ENCODE measurements at regions not wholly inside any gene's neighbourhood (a gene's known extent, or its start where the extent isn't known, plus 50 kb on each side); places are given as distances from the start of the nearest gene placed in this dataset.

DNA sequence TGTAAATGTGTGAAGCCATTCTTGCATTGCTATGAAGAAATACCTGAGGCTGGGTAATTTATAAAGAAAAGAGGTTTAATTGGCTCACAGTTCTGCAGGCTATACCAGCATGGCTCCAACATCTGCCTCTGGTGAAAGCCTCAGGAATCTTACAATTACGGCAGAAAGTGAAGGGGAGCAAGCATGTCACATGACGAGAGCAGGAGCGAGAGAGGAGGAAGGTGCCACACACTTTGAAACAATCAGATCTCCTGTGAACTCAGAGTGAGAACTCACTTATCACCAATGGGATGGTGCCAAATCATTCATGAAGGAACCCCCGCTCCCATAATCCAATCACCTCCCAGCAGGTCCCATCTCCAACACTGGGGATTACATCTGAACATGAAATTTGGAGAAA, 213.6 kb upstream of the TSC22D2 start:
- Histone ChIP-seq H3K9me2 (ENCODE audit: insufficient read depth) (no peaks in the 10 kb centered on the region), H3K4me3 (no peak overlapping the region), H3K79me2 (ENCODE audit: insufficient read depth) (no peaks in the 10 kb centered on the region), H3K4me2 (ENCODE audit: unreplicated experiment) (no peak overlapping the region), H3K9me3 (ENCODE audit: low read depth) (no peaks in the 10 kb centered on the region), H4K20me1 (ENCODE audit: insufficient read depth) (no peaks in the 10 kb centered on the region), H3K27ac (no peak overlapping the region), H3K9ac (no peak overlapping the region), H2AFZ (no peak overlapping the region), H3K4me1 (ENCODE audit: insufficient read depth) (no peaks in the 10 kb centered on the region), H3K27me3 (replicated peaks; ENCODE audit: insufficient read depth) (no peaks in the 10 kb centered on the region), H3K36me3 (ENCODE audit: low read depth) (no peaks in the 10 kb centered on the region), H3F3A (ENCODE audit: insufficient read depth) (no peaks in the 10 kb centered on the region)
- in situ Hi-C loops (cut with MboI), result loop anchor here (25.0 kb wide), 1 partner anchor 682 kb away; no protein-coding TSS in a partner anchor
- TF ChIP-seq EZH2 (IDR thresholded peaks at IDR 0.05; ENCODE audit: insufficient read depth, poor library complexity, severe bottlenecking) (no peak), EZH2phosphoT487 (IDR thresholded peaks at IDR 0.05; ENCODE audit: insufficient read depth, low read depth) (no peak)
- no peak for DNase-seq
- 95 to 96% methylated on average over 4 of the region's 4 CpGs for WGBS, 2 experiments (ENCODE audit: low coverage in 1 of 2, low lambda C conversion rate in 2 of 2, missing lambda C conversion rate in 2 of 2)

DNA sequence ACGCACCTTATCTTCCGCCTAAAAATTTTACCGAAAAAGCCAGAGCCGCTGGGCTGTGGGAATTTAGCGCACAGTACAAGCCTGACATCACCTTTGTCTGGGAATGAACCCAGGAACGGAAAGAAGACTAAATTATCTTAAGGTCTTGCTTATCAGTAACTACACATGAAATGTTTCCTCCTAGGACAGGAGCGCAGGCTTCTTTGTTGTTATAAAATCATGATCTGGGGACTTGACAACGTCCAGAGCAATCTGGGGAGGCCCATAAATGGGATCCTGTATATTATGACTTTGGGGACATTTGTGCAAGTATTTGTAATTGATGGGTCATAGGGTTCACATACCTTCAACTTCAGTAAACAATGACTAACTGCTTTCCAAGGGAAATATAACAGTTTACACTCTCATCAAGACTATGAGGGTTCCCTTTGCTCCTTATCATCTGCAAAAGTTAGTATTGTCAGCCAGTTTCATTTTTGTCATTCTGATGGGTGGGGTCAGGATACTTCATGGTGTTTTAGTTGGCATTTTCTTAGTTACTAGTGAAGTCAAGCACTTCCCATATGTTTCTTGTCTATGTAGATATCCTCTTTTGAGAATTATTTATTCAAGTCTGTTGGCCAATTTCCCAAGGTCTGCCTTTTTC, 213.9 kb upstream of the PFN2 start:
- Histone ChIP-seq H2AFZ (peak overlapping the region; percentile 79), H3K79me2 (ENCODE audit: insufficient read depth) (no peaks in the 10 kb centered on the region), H3K4me1 (ENCODE audit: insufficient read depth) (peaks cover 15% of the 10 kb centered on the region), H3K27ac (no peak overlapping the region), H3K9me3 (ENCODE audit: low read depth) (no peaks in the 10 kb centered on the region), H3K36me3 (ENCODE audit: low read depth) (no peaks in the 10 kb centered on the region), H3K4me3 (peak overlapping the region; percentile 71), H3K27me3 (replicated peaks; ENCODE audit: insufficient read depth) (no peaks in the 10 kb centered on the region), H4K20me1 (ENCODE audit: insufficient read depth) (no peaks in the 10 kb centered on the region), H3F3A (ENCODE audit: insufficient read depth) (peaks cover 15% of the 10 kb centered on the region), H3K9ac (no peak overlapping the region), H3K4me2 (ENCODE audit: unreplicated experiment) (peak overlapping the region; percentile 66), H3K9me2 (ENCODE audit: insufficient read depth) (no peaks in the 10 kb centered on the region)
- TF ChIP-seq EZH2 (IDR thresholded peaks at IDR 0.05; ENCODE audit: insufficient read depth, poor library complexity, severe bottlenecking) (no peak), EZH2phosphoT487 (IDR thresholded peaks at IDR 0.05; ENCODE audit: insufficient read depth, low read depth) (no peak)
- peak; percentile 32 for DNase-seq
- in situ Hi-C loops (cut with MboI), result loop anchor here (10.0 to 25.0 kb wide), 2 partner anchors 210 to 672 kb away; partner anchors contain the start of gene PFN2
- WGBS, 2 experiments (ENCODE audit: low coverage in 1 of 2, low lambda C conversion rate in 2 of 2, missing lambda C conversion rate in 2 of 2), result 11 to 14% methylated on average over 8 of the region's 8 CpGs

DNA sequence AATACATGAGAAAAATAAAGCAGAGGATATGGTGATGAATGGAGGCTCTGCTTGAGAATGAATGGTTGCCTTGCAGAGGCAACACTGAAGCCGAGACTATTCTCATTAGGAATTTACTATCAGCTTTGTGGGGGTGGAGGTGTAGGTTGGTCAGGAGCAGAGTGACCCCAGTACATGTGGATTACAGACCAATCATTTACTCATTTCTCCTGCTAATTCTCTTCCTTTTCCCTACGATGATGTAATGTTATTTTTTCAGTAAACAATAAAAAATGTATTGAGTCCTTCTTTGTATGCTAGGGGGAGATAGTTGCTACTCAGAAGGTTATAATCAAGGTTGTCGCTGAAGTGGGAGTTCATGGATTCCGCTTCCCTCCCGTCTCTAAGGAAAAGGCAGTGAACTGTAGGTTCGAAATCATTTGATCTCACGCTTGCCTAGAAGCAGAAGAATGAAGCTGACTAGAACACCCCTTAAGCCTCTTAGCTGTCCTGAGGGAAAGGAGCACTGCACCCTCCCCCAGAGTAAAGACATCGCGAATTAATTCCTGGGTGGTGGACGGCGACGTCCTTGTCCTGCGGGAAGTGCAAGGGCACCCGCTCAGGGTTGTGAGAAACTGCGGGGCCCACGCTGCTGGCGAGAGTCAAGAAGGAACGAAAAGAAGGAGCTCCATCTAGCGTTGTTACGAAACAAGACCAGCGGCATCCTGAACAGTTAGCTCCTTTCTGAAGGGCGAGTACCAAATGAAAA, 213.2 kb upstream of the PFN2 start:
- no peaks in the 10 kb centered on the region for H3K9me2 ChIP-seq (ENCODE audit: insufficient read depth)
- WGBS, 2 experiments (ENCODE audit: low coverage in 1 of 2, low lambda C conversion rate in 2 of 2, missing lambda C conversion rate in 2 of 2), result 2 to 4% methylated on average over 22 of the region's 22 CpGs
- peak overlapping the region; percentile 66 for H3K4me2 ChIP-seq (ENCODE audit: unreplicated experiment)
- H3K27ac ChIP-seq, result no peak overlapping the region
- TF ChIP-seq EZH2phosphoT487 (IDR thresholded peaks at IDR 0.05; ENCODE audit: insufficient read depth, low read depth) (no peak), EZH2 (IDR thresholded peaks at IDR 0.05; ENCODE audit: insufficient read depth, poor library complexity, severe bottlenecking) (no peak)
- peaks cover 15% of the 10 kb centered on the region for H3K4me1 ChIP-seq (ENCODE audit: insufficient read depth)
- no peaks in the 10 kb centered on the region for H3K36me3 ChIP-seq (ENCODE audit: low read depth)
- H3K9me3 ChIP-seq (ENCODE audit: low read depth), result no peaks in the 10 kb centered on the region
- peak overlapping the region; percentile 52 for H3K9ac ChIP-seq
- no peaks in the 10 kb centered on the region for H3K79me2 ChIP-seq (ENCODE audit: insufficient read depth)
- peak overlapping the region; percentile 71 for H3K4me3 ChIP-seq
- in situ Hi-C loops (cut with MboI), result loop anchor here (10.0 to 25.0 kb wide), 2 partner anchors 209 to 672 kb away; partner anchors contain the start of gene PFN2
- H3F3A ChIP-seq (ENCODE audit: insufficient read depth), result peaks cover 15% of the 10 kb centered on the region
- H4K20me1 ChIP-seq (ENCODE audit: insufficient read depth), result no peaks in the 10 kb centered on the region
- peak; percentile 92 for DNase-seq
- no peaks in the 10 kb centered on the region for H3K27me3 ChIP-seq (replicated peaks; ENCODE audit: insufficient read depth)
- peak overlapping the region; percentile 79 for H2AFZ ChIP-seq

DNA sequence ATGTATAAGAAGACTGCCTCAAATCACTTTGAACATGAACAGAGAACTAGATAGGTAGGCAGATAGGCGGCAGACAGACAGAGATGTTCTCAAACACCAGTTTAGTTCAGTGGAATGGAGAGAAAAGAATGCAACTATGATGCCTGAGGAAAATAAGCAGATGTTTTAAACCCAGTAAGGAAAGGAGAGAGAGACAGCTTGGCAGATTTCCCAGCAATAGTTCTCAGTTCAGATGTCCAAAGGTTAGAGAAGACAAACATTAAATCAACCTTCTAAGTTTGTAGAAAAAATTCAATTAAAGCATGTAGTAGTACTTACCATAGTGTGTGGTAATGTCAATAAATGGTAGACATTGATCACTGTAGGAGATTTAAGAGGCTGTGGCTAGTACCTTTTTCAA, 209.6 kb upstream of the PFN2 start:
- no peaks in the 10 kb centered on the region for H4K20me1 ChIP-seq (ENCODE audit: insufficient read depth)
- peak; percentile 21 for DNase-seq
- H3K4me2 ChIP-seq (ENCODE audit: unreplicated experiment), result no peak overlapping the region
- H3K4me1 ChIP-seq (ENCODE audit: insufficient read depth), result peaks cover 21% of the 10 kb centered on the region
- in situ Hi-C loops (cut with MboI), result loop anchor here (10.0 to 25.0 kb wide), 2 partner anchors 206 to 668 kb away; partner anchors contain the start of gene PFN2
- H3K4me3 ChIP-seq, result no peak overlapping the region
- H3K9me2 ChIP-seq (ENCODE audit: insufficient read depth), result no peaks in the 10 kb centered on the region
- H2AFZ ChIP-seq, result no peak overlapping the region
- no peak overlapping the region for H3K27ac ChIP-seq
- no peaks in the 10 kb centered on the region for H3K27me3 ChIP-seq (replicated peaks; ENCODE audit: insufficient read depth)
- H3F3A ChIP-seq (ENCODE audit: insufficient read depth), result peaks cover 22% of the 10 kb centered on the region
- no peaks in the 10 kb centered on the region for H3K36me3 ChIP-seq (ENCODE audit: low read depth)
- TF ChIP-seq EZH2 (IDR thresholded peaks at IDR 0.05; ENCODE audit: insufficient read depth, poor library complexity, severe bottlenecking), result no peak
- TF ChIP-seq EZH2phosphoT487 (IDR thresholded peaks at IDR 0.05; ENCODE audit: insufficient read depth, low read depth), result no peak
- H3K9me3 ChIP-seq (ENCODE audit: low read depth), result no peaks in the 10 kb centered on the region
- H3K9ac ChIP-seq, result no peak overlapping the region
- H3K79me2 ChIP-seq (ENCODE audit: insufficient read depth), result no peaks in the 10 kb centered on the region
- 48 to 64% methylated on average over 1 of the region's 1 CpG for WGBS, 2 experiments (ENCODE audit: low coverage in 1 of 2, low lambda C conversion rate in 2 of 2, missing lambda C conversion rate in 2 of 2)
